WTC11 (cell line): ENCODE measurements at regions not wholly inside any gene's neighbourhood (a gene's known extent, or its start where the extent isn't known, plus 50 kb on each side); places are given as distances from the start of the nearest gene placed in this dataset.

Source experiments
- ATF3 ChIP-seq: sonication (generic); formaldehyde crosslinking; conservative IDR thresholded peaks from 2 replicates; pipeline ENCODE4 v1.8.1; 2022; ENCODE audit warnings: mild to moderate bottlenecking, missing genetic modification reagents
- CTCF ChIP-seq: fragments of 200-600 bp; IDR thresholded peaks from 2 replicates; pipeline ENCODE4 v1.8.0; 2022; ENCODE audit warnings: antibody characterized with exemption
- ELF4 ChIP-seq: sonication (generic); formaldehyde crosslinking; IDR thresholded peaks from 2 replicates; pipeline ENCODE4 v1.8.1; 2022; ENCODE audit warnings: low read depth, mild to moderate bottlenecking, moderate library complexity, missing genetic modification reagents
- ETV6 ChIP-seq: sonication (generic); formaldehyde crosslinking; IDR thresholded peaks from 2 replicates; pipeline ENCODE4 v1.8.1; 2022; ENCODE audit warnings: mild to moderate bottlenecking, missing genetic modification reagents
- IRF1 ChIP-seq: sonication (generic); formaldehyde crosslinking; IDR thresholded peaks from 2 replicates; pipeline ENCODE4 v1.8.0; 2023; ENCODE audit warnings: missing genetic modification reagents
- SMAD3 ChIP-seq: sonication (generic); formaldehyde crosslinking; IDR thresholded peaks from 2 replicates; pipeline ENCODE4 v1.8.0; 2022; ENCODE audit warnings: missing genetic modification reagents, mild to moderate bottlenecking, borderline replicate concordance
- USF1 ChIP-seq: sonication (generic); formaldehyde crosslinking; IDR thresholded peaks from 2 replicates; pipeline ENCODE4 v1.8.0; 2022; ENCODE audit warnings: mild to moderate bottlenecking, missing genetic modification reagents
- ZNF512 ChIP-seq: sonication (generic); formaldehyde crosslinking; IDR thresholded peaks from 2 replicates; pipeline ENCODE4 v1.8.1; 2022; ENCODE audit warnings: missing genetic modification reagents, borderline replicate concordance

GRCh38 chr7:23894892-23895569 lies 185.0 kb downstream of the STK31 start:
- TF ChIP-seq CTCF, result no peak
- TF ChIP-seq SMAD3 (CRISPR knock-in tag), result no peak
- no peak for TF ChIP-seq ETV6 (CRISPR knock-in tag)
- no peak for TF ChIP-seq ELF4 (CRISPR knock-in tag)
- TF ChIP-seq USF1, result no peak
- TF ChIP-seq ATF3 (CRISPR knock-in tag), result no peak
- TF ChIP-seq IRF1, result no peak
- no peak for TF ChIP-seq ZNF512 (CRISPR knock-in tag)
